ENCODE measurements at regions not wholly inside any gene's neighbourhood (a gene's known extent, or its start where the extent isn't known, plus 50 kb on each side); places are given as distances from the start of the nearest gene placed in this dataset.
"Not testable (repeated sequence)": the region's sequence is repeated elsewhere in the genome, so short reads cannot be mapped to it uniquely, and the experiment has no call there.

DNA sequence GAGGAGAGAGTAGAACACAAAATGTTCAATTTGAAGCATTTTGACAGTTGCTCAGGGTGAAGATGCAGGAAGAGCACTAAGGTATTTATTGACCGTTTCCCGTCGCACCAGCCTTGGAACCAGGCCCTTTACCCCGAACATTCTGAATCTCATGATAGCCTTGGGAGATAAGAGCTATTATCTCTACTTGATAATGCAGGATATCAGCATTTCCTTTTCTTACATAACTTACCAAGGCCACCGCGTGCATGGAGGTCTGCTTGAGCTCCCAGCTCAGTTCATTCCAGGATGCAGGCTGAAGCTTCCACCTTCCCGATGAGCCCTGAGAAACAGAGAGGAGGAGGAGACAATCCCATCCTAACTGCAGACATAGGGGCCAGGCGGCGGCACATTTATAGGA lies 324.2 kb upstream of the COBL start:
- DNase-seq, result no peak

DNA sequence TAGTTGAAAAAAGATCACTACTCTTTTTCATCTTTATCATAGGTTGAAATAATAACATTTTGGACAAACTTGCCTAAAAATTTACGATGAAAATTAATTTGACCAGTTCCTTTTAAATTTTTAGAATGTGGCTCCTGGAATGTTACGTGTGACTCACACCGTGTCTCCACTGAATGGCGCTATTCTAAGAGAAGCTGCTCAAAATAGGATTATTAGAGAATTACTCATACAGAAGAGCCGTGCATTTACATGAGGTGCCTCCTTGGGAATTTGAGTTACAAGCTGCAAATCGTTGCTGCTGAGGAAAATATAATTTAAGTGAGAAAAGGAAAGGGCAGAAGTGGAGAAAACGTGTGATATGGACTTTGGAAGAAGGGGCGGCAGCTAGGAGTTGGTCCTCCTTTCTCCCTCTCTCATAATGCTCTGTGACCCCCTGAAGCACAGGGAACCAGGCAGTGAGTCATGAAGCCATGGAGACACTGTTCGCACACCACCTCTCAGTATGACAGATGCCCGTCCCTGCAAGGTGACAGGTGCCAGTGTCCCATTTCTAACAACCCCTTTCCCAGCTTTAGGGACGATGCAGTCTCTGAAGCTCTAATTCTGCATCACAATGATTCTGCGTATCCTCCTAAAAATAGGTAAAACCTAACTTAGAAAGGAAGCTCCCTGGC lies 323.2 kb upstream of the COBL start:
- no peak for DNase-seq

DNA sequence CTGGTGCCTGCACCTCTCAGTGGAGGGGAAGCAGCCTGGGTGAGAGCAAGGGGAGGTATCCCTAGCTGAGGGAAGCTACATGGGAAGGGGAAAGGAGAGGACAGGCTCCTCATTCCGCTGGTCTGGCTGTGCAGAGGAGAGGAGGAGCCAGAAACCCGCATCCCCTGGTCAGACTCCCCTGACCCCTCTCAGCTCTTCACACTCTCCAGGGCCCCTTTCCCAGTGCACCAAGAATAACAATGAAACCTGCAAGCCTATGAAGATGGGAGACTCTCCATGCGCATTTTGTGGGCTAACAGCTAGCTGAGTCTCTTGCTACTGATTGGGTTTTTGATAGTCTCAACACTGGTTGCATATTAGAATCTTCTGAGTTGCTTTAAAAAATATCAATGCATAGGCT lies 319.9 kb upstream of the COBL start:
- no peak for DNase-seq

DNA sequence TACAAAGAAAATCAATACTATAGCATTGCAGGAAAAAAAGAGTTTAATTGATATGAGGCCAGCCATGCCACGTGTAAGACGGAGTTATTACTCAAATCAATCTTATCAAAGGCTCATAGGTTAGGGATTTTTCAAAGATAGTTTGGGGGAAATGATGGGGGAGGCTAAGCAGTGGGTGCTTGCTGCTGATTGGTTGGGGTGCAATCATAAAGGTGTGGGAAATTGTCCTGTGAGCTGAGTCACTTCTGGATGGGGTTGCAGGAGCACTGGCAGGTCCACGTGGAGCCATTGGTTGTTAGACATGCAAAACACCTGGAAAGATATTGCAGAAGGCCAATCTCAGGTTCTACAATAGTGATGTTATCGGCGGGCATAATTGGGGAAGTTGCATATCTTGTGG lies 319.2 kb upstream of the COBL start:
- DNase-seq, result no peak

DNA sequence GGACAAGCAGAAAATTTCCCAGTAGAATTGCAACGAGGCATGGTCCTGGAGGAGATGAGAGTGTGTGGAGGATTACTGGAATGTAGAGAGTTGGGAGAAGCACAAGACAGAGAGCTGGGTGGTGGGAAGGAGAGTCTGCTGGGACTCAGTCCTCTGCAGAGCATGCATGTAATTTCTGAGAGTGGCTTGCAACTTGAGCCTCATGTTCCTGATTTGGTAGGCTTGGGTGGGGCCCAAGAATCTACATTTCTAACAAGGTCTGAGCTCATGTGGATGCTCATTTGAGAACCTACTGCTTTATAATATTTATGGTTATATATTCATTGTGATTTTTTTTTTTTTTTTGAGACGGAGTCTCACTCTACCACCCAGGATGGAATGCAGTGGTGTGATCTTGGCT lies 317.9 kb upstream of the COBL start:
- no peak for DNase-seq

DNA sequence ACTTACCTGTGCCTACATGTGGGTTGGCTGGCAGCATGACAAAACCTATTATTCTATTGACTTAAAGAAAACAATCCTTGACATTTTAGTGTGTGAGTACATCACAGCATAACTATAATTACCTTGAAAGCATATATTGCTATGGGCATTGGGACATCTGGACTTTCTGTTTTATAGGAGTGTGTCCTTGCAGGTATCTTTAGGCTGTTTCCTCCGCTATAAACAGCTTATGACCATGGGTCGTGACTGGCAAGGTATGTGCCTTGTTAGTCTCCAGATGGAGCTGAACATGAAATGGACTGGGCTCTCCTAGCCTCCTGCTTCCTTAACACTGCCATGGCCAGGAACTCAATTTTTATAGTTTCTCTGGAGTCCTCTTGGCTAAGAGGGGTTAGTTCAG lies 317.4 kb upstream of the COBL start:
- DNase-seq, result no peak

DNA sequence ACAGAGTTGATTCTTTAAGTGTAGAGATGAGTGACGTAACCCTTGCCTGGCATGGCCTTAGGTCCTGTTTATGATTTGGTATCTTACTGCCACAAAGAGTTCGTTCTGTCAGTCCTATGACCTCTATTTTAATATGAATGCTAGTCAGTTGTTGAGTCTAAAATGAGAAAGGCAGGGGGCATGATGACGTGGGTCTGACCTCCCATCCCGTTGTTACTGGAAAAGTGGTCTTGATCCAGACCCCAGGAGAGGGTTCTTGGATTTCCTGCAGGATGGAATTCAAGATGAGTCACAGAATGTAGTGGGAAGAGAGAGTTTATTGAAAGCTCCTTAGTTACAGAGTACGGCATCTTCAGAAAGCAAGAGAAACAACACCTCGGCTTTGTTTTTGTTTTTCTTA lies 317.0 kb upstream of the COBL start:
- DNase-seq, result no peak

DNA sequence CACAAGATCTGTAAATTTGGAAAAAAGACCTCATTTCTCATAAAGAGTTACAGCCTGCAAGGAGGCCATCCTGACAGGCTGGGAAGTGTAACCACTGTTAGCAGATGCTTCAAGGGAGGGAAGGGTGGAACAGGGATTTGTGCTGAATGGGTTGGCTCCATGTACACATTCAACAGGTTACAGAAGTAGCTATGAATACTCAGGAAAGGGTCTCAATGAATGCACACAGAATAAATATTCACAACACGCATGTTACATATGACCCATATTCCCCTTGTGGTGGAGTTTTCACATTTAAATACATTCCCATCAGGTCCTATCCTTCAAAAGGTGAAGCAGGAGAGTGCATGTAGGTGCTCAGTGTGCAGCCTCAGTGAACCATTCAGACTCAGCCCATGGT lies 316.4 kb upstream of the COBL start:
- no peak for DNase-seq

DNA sequence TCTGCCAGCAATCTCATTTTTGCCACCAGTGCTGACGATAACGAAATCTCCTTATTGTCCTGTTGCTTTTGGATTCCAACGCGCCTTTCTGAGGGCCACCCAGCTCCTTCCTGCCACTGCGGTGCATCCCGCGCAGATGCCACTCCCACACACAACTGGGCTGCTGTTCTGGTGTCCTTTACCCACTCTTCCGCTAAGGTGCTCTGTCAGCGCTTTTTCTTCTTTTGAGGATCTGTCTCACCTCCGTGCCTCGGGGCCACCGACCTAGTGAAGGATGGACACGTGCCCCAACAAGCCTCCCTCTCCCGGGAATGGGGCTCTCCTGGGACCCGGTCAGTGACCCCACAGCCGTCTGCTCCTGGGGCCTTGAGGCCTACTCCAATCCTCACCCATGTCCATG lies 314.3 kb upstream of the COBL start:
- no peak for DNase-seq

DNA sequence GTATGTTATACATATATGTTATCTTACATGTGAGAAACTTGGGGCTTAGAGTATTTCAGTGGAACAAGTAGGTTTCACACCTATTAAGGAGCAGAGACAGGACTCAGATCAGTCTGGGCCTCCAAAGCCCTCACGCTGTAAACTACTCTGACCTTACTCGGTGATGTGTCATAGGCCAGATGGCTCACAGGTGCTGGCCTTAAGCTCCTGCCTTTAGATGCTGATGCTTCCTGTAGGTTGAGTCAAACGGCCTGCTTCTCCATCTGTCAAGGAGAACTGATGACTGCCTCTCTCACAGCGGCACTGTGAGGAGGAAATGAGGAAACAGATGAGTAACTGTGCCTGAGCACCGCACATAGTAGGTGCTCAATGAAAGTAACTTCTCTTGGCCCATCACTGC lies 312.6 kb upstream of the COBL start:
- DNase-seq, result no peak

DNA sequence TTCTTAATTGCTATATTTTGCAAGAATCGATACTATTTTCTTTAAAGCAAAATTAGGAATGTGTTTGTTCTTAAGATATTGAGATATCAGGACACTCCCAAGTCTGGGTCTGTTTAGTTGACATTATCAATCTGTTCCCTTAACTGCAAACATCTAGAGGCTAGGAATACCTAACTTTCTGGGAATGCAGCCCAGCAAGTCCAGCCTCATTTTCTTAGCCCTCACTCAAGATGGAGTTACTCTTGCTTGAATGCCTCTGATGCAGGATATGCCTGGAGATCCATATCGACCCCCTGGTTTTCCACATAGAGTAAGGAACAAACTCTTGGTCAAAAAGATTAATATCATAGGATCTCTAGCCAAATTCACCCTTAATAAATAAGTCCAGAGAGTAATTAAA lies 305.3 kb upstream of the COBL start:
- DNase-seq, result no peak

DNA sequence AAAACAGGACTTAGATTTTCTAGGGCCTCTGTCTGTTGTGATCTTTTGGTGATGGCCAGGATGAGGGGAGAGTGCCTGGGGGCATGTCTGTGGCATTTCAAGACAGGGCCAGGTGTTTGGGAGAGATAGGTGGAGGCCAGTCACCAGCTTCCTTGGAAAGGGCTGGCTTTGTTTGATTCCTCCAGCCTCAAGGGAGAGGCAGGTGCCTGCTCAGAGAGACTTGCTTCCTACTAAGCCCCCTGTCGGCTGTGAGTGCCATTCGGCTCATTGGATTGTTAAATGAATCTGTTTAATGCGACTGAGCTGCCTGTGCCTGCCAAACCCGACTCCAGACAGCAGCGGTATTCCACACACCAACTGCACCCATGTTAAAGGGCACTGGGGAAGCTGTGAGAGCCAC lies 304.1 kb upstream of the COBL start:
- DNase-seq, result no peak

DNA sequence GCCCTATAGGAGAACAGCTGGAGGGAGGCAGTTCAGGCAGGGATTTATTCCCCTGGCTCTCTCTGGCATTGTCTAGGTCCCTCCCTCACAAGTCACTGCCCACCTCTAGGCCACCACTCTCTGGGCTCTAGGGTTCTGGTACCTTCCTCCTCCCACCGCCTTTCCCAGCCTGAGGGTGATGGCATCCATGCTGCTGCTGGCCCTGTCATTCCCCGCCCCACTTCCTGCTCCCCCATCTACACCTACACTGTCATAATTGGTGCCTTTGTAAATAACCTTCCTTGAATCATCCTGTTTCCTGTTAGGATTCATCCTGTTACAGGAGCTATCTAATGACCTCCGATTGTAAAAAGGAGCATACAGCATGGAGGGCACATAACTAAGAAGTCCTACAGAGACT lies 303.3 kb upstream of the COBL start:
- no peak for DNase-seq

DNA sequence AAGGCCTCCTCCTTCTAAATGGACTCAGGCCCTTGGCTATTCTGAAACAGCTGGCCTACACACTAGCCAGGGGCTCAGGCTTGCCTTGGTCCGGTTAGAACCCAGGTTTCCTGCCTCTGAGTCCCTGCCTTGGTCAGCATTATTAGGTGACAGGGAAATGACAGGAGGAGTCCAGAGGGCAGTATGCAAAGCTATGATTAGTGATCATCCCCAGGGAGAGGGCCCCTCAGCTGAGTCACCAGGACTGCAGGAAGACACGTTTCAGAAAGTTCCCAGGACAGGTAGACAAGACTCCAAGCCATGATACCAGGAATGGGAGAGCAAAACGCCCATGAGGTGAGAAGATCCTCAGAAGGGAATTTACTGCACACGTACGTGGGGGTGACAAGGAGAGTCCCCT lies 301.1 kb upstream of the COBL start:
- DNase-seq, result no peak

DNA sequence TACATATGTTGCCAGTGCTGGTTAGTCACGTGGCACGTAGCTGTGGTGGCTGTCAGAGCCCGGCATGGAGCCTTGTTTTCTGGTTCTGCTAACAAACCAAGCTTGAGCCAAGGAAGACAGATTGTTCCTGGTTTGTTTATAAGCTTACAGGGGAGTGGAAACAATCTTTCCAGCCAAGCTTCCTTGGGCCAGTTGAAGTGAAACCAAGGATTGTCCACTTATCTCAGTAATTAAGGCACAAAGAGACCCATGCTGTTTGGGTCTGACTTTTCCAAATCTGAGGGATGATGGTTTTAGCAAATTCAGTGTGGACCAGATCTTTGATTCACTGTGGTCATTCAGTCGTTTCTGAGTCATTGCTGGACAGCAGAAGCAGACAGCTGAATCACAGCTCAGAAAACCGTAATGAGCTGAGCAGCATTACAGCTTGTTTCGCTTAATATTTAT lies 297.3 kb upstream of the COBL start:
- DNase-seq, result no peak

DNA sequence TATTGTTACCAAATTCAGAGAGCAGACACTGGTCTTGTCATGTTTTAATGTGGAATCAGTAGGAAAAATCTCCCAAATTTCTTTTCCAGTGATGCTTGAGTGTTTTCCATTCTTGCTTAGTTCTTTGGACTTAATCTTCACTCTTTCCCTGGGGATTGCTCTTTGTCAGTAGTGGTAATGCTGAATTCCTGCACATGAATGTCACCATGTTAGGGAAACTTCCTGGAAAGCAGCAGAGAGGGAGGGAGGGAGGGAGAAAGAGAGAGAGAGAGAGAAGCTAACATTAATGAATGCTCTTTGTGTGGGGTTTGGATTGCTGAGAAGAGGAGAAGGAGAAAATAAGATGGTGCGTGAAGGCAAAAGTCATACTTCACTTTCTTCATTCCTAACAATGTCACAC lies 295.3 kb upstream of the COBL start:
- no peak for DNase-seq

DNA sequence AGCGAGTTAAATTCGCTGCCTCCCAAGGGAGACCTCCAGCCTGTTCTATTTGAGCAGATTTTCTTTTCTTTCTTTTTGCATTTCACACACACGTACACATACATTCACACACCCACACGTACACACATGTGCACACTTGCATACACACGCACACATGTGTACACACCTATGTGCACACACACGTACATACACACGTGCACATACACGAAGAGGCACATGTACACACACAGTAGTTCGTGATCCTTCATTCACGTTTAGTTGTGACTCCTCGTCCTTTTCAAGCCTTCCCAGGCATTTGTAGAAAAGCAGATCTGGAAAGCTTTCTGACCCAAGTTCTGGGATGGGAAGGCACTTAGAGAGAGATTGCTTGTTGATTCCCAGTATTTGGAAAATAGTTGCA lies 290.8 kb upstream of the COBL start:
- no peak for DNase-seq

DNA sequence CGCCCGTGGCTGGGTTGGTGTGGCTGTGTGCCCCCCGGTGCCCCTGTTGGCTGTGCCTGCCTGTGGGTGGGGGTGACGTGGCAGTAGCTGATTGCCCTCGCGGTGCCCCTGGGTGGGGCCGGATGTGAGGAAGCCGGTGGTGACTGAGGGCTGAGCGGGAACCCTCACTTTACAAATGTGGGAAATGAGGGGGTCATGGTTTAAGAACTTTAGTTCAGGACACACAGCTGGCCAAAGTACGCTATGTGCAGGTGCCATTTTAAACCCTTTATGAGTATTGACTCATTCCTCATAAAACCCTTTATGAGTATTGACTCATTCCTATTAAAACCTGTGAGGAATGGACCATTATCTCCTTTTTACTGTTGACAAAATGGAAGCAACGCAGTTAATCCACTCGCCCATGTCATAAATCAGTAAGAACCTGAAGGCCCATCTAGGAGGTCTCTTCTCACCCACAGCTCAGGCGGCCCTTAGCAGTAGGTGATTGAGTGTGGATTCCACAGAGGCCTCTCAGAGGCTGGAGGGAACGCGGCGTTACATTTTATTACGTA lies 290.1 kb upstream of the COBL start:
- DNase-seq, result no peak

DNA sequence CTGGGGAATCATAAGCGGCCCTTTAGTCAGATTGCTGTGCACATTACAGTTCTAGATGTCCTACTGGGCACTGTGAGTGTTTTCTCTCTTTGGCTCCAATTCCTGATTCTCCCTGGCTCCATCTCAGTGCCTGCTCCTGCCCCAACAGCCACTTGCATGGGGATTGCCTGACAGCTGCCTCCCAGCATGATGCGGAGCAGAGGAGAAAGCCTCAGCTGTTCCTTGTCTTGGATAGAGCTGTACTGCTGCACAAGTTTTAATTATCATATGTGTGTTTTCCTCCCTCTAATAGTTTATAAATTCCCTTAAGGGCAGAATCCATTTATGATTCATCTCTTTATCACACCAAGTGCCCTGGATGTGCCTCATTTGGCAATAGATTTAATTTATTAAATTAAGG lies 285.8 kb upstream of the COBL start:
- DNase-seq, result no peak

DNA sequence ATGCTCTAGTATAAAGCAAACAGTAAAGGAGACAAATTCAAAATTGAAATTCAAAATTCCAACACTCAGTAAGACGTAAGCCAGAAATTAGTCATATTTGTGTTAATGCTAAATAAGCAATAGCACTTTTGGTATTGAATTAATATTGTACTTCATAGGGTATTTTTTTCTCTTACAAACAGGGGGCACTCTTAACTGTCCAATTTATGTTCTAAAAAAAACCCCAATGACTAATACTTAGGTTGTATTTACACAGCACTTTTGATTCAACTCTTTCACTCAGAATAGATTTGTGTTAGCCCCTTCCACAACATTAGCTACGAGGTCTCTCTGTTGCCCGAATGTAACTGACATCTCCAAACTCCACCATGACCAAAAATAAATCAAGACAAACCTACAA lies 284.9 kb upstream of the COBL start:
- no peak for DNase-seq

DNA sequence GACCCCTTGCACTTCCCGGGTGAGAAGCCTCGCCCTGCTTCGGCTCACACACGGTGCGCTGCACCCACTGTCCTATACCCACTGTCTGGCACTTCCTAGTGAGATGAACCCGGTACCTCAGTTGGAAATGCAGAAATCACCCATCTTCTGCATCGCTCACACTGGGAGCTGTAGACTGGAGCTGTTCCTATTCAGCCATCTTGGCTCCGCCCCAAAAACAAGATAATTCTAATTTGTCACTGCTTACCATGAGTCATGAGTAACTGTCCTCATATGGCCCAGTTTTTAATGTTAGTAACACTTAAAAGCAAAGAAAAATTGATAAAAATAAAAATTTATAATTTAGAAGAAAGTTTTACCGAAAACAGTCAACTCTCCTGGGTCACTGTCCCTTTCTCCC lies 283.3 kb upstream of the COBL start:
- not testable (repeated sequence) for DNase-seq

DNA sequence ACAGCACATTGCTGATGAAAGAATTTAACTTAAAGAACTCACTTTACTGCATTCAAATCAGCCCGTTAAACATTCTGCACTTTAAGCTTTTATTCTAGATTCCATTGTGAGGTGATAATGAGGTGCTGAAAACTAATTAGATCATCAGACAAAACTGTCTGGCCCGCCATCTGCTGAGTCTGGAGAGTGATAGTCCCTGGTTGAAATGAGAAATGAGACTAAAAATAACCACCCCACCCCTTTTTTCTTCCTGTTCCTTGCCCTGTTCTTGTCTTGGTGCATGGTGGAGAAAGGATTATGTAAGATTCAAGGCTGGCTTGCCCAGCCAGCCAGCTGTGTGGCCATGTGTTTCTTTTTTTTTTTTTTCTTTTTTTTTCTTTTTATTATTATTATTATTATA lies 277.0 kb upstream of the COBL start:
- DNase-seq, result no peak

DNA sequence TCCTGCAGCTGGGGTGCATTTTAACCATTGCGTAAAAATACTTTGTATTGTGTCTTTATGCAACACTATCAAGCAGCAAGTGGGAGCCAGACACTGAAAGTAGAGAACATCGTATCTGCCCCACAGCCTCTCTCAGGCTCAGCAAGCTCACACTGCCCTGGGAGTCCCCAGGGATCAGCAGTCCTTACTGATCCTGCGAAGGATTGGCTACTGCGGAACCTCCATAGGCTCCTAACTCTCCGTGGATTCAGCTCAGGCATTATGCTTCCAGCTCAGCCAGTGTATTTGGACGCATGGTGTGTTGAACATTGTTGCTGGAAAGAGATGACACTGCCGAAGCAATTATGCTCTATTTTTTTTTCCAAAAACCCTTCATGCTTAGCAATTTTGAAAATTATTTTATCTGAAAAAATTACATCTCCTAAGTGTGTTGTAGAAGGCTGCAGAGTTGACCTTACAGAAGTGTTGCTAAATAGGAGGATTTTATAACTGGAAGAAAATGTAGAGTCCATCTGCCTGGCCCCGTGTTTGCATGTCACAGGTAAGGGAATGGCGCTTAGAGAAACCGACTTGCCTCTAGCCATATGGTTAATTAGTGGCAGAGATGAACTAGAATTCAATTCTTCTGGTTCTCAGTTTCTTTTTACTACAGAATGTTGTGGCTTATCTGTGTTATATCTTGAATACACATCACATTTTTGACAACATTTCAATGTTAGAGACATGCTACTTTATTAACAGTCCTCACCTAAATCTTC lies 276.4 kb upstream of the COBL start:
- DNase-seq, result no peak

DNA sequence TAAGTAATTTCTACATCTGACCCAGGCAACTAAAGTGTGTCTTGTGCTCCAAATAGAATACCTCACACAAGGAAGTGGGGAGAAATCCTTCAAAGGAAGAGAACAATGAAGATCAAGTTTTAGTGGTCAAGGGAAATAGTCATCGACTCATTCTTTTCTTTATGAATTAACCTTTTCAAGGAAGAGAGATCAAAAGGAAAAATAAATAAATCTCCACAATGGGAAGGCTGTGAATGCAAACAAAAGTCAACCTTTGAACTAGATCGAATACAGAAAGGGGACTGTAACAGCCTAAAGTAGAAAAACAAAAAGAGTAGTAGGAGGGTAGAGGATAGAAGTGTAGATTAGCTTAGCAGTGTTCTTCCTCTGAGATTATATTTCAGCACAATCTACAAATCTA lies 274.6 kb upstream of the COBL start:
- DNase-seq, result no peak

DNA sequence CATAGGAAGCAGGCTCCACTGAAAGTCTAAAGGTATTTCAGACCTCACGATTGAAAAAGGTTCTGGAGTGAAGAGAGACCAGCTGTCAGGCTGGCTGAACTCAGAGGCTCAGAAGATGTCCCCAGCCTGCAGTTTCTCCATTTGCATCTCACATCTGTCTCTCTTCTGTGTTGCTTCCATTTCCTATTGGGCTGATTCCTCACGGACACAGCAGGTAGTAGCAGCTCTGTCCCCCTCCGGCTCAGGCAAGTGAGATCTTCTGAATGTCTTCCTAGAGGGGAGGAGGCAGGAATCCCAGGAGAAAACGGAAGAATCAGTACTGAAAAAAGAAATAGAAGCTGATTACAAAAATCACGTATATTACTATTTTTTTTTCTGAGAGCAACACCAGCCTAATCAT lies 274.1 kb upstream of the COBL start:
- no peak for DNase-seq

Measured in NCI-H146 (cell line).